ENCODE measurements at regions not wholly inside any gene's neighbourhood (a gene's known extent, or its start where the extent isn't known, plus 50 kb on each side); places are given as distances from the start of the nearest gene placed in this dataset.

DNA sequence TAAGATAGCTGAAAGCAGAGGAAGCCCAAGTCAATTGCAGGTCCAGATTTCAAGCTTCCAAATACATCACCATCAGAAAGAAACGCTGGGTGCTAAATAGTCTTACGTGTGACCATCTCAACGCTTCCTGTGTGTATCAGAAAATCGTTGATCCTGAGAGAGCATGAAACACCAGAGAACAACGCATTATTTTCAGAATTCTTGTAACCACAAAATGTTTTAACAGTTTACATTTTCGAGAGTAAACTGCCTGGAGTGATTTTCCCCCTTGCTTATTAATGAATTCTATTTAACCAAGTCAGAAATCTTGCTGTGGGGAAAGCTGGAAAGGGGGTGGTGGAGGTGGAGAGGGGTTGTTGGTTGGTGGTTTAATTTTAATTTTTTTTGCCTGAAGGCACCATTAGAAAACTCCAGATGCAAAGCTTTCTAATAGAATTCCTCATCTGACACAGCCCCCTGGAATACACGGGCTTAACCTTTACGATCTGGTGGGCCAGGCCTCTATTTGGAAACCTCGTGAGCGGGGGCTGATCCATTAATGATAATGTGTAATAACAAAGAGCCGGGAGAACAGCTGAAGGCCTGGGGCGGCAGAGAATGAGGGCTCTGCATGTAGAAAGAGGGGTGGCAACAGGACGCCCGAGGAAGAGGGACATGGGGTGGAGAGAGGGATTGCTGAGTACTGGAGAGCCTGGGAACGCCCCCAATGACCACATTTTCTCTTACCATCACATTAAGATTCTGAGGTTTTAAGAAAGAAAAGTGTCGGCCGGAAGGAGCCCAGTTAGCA lies 124.5 kb upstream of the NFIB start:
- Histone ChIP-seq H3K27me3 (ENCODE audit: control insufficient read depth, insufficient read depth, low read length) (no peaks in the 10 kb centered on the region), H3K4me3 (ENCODE audit: low read depth, low read length) (no peak overlapping the region), H3K36me3 (ENCODE audit: control insufficient read depth, insufficient read depth, low read length) (no peaks in the 10 kb centered on the region)
- TF ChIP-seq, protein P1, sequence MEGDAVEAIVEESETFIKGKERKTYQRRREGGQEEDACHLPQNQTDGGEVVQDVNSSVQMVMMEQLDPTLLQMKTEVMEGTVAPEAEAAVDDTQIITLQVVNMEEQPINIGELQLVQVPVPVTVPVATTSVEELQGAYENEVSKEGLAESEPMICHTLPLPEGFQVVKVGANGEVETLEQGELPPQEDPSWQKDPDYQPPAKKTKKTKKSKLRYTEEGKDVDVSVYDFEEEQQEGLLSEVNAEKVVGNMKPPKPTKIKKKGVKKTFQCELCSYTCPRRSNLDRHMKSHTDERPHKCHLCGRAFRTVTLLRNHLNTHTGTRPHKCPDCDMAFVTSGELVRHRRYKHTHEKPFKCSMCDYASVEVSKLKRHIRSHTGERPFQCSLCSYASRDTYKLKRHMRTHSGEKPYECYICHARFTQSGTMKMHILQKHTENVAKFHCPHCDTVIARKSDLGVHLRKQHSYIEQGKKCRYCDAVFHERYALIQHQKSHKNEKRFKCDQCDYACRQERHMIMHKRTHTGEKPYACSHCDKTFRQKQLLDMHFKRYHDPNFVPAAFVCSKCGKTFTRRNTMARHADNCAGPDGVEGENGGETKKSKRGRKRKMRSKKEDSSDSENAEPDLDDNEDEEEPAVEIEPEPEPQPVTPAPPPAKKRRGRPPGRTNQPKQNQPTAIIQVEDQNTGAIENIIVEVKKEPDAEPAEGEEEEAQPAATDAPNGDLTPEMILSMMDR (IDR thresholded peaks at IDR 0.05; ENCODE audit: insufficient read depth, low read length, poor library complexity, severe bottlenecking) = no peak
- DNase-seq (ENCODE audit: low read depth) = no peak

GRCh38 chr9:14437354-14438231 lies 123.7 kb upstream of the NFIB start:
- TF ChIP-seq, protein P1 (IDR thresholded peaks at IDR 0.05; ENCODE audit: insufficient read depth, low read length, poor library complexity, severe bottlenecking) = no peak
- H3K4me3 ChIP-seq (ENCODE audit: low read depth, low read length) = no peak overlapping the region
- no peaks in the 10 kb centered on the region for H3K27me3 ChIP-seq (ENCODE audit: control insufficient read depth, insufficient read depth, low read length)
- DNase-seq (ENCODE audit: low read depth) = no peak
- no peaks in the 10 kb centered on the region for H3K36me3 ChIP-seq (ENCODE audit: control insufficient read depth, insufficient read depth, low read length)

DNA sequence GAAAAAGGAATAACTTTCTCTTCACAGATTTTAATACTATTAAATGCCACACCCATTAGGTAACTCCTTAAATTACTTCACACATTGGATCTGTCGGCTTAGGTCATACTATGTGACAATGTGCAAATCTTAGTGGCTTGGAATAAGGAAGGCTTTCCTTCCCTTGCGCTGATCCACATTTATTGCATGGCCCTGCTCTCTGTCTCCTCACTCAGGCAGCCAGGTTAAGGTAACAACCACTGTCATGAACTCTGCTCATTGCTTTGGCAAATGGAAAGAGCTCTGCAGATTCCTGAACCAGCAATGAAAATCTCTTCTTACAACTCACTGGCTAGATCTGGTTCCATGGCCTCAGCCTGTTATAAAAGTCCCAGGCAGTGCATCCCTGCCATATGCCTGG lies 121.9 kb upstream of the NFIB start:
- Histone ChIP-seq H3K36me3 (ENCODE audit: control insufficient read depth, insufficient read depth, low read length) (no peaks in the 10 kb centered on the region), H3K4me3 (ENCODE audit: low read depth, low read length) (no peak overlapping the region), H3K27me3 (ENCODE audit: control insufficient read depth, insufficient read depth, low read length) (no peaks in the 10 kb centered on the region)
- TF ChIP-seq, protein P1 (IDR thresholded peaks at IDR 0.05; ENCODE audit: insufficient read depth, low read length, poor library complexity, severe bottlenecking) = no peak
- DNase-seq (ENCODE audit: low read depth) = no peak

- Histone ChIP-seq H3K27me3 (ENCODE audit: control insufficient read depth, insufficient read depth, low read length) (no peaks in the 10 kb centered on the region), H3K36me3 (ENCODE audit: control insufficient read depth, insufficient read depth, low read length) (no peaks in the 10 kb centered on the region), H3K4me3 (ENCODE audit: low read depth, low read length) (no peak overlapping the region)
- TF ChIP-seq, protein P1 (IDR thresholded peaks at IDR 0.05; ENCODE audit: insufficient read depth, low read length, poor library complexity, severe bottlenecking) = no peak
- DNase-seq (ENCODE audit: low read depth) = no peak
These were observed 121.2 kb upstream of the NFIB start for GRCh38 chr9:14434971-14435718.

DNA sequence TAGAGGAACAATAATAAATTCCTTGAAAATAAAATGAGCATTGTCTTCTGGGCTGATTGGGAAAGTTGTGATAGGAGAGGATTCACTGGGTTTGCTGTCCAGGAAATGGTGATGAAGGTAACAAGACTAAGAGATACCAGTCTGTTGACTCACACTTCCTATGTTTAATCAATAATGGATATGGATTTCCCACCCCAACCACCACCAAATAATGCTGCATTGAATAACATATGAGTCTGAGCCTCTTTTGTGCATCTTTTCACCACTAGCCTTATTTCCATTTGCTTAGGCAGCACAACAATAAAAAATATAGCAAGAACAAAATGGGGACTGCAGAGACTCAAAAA lies 120.2 kb upstream of the NFIB start:
- no peaks in the 10 kb centered on the region for H3K27me3 ChIP-seq (ENCODE audit: control insufficient read depth, insufficient read depth, low read length)
- TF ChIP-seq, protein P1 (IDR thresholded peaks at IDR 0.05; ENCODE audit: insufficient read depth, low read length, poor library complexity, severe bottlenecking) = no peak
- no peaks in the 10 kb centered on the region for H3K36me3 ChIP-seq (ENCODE audit: control insufficient read depth, insufficient read depth, low read length)
- no peak for DNase-seq (ENCODE audit: low read depth)
- H3K4me3 ChIP-seq (ENCODE audit: low read depth, low read length) = no peak overlapping the region

Data from kidney epithelial cell (primary cell).